Colonic mucosa (tissue), 4 donors: ENCODE measurements at regions not wholly inside any gene's neighbourhood (a gene's known extent, or its start where the extent isn't known, plus 50 kb on each side); places are given as distances from the start of the nearest gene placed in this dataset.

Source experiments
- DNase-seq: peaks from one replicate; pipeline ENCODE4 v3.0.0-alpha.2; 2020
- H3K27ac ChIP-seq: fragments of 200-600 bp; one replicate; pipeline ENCODE4 v1.8.0; 2021
- H3K27me3 ChIP-seq: fragments of 200-600 bp; one replicate; pipeline ENCODE4 v1.8.0; 2021
- H3K36me3 ChIP-seq: fragments of 200-600 bp; one replicate; pipeline ENCODE4 v1.8.0; 2021
- H3K4me1 ChIP-seq: fragments of 200-600 bp; one replicate; pipeline ENCODE4 v1.8.0; 2021; ENCODE audit warnings: mild to moderate bottlenecking
- H3K4me3 ChIP-seq: fragments of 200-600 bp; one replicate; pipeline ENCODE4 v1.8.0; 2021
- H3K9ac ChIP-seq, 2 donors: one replicate each; pipeline ENCODE4 v1.7.0; 2013; ENCODE audit warnings: control low read depth in 2 of 2, low read depth in 2 of 2, low read length in 2 of 2
- H3K9me3 ChIP-seq: fragments of 200-600 bp; one replicate; pipeline ENCODE4 v1.8.0; 2021
- CTCF ChIP-seq: fragments of 200-600 bp; IDR thresholded peaks from one replicate; pipeline ENCODE4 v1.8.0; 2022; ENCODE audit warnings: antibody characterized with exemption, mild to moderate bottlenecking
- intact Hi-C: fragments of 100-400 bp; cut with DNase I; formaldehyde crosslinking; loops from one replicate; pipeline ENCODE4 v1.14.1; 2022
- donor health status: healthy.
- donor health status: DM: no; HTN: no; CAD: no.
- donor health status: DM: no; HTN: no; CAD: no.

- intact Hi-C loops, result no loop called here
- H3K4me3 ChIP-seq, result no peak overlapping the region
Measured at GRCh38 chr7:28356619-28357018, 55.7 kb upstream of the CREB5 start.

DNA sequence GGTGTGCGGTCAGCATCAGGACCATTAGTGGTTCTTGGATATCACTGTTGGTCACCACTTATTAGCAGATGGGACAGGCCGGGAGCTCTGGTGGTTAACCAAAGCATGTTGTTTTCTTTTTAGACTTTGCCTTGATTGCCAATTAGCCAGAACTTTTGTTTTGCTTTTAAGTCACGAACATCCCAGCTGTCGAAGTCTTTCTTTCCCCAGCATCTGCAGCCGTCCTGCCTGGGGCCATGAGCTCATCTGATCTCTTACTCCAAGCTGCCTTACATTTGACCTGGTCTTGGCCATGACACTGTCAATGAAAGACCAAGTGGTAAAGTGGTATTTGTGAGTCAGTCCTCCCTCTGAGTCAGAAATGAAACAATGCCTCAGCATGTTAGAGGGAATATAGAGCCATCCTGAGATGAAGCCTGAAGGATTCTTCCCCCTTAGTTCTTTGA lies 53.9 kb upstream of the CREB5 start:
- no peaks in the 10 kb centered on the region for H3K27me3 ChIP-seq
- intact Hi-C loops, result no loop called here
- H3K27ac ChIP-seq, result no peak overlapping the region
- no peaks in the 10 kb centered on the region for H3K4me1 ChIP-seq
- H3K4me3 ChIP-seq, result no peak overlapping the region
- H3K36me3 ChIP-seq, result no peaks in the 10 kb centered on the region
- TF ChIP-seq CTCF, result no peak
- no peak for DNase-seq
- H3K9ac ChIP-seq, result no peak overlapping the region
- H3K9me3 ChIP-seq, result no peaks in the 10 kb centered on the region

More at GRCh38 chr7:28356619-28357018, 55.7 kb upstream of the CREB5 start:
- DNase-seq, result no peak
- H3K4me1 ChIP-seq, result no peaks in the 10 kb centered on the region
- no peak for TF ChIP-seq CTCF
- H3K9ac ChIP-seq, result no peak overlapping the region
- H3K36me3 ChIP-seq, result no peaks in the 10 kb centered on the region
- H3K27ac ChIP-seq, result no peak overlapping the region
- no peaks in the 10 kb centered on the region for H3K9me3 ChIP-seq
- no peaks in the 10 kb centered on the region for H3K27me3 ChIP-seq

GRCh38 chr7:28360739-28361138 lies 51.6 kb upstream of the CREB5 start:
- Histone ChIP-seq H3K27ac (no peak overlapping the region), H3K9me3 (no peaks in the 10 kb centered on the region), H3K27me3 (no peaks in the 10 kb centered on the region), H3K9ac (no peak overlapping the region), H3K4me3 (no peak overlapping the region), H3K4me1 (no peaks in the 10 kb centered on the region), H3K36me3 (no peaks in the 10 kb centered on the region)
- intact Hi-C loops, result no loop called here
- TF ChIP-seq CTCF, result no peak
- DNase-seq, result no peak

- H3K36me3 ChIP-seq, result no peaks in the 10 kb centered on the region
- intact Hi-C loops, result no loop called here
- no peak overlapping the region for H3K27ac ChIP-seq
- H3K27me3 ChIP-seq, result no peaks in the 10 kb centered on the region
- H3K9ac ChIP-seq, result no peak overlapping the region
- H3K4me3 ChIP-seq, result no peak overlapping the region
- no peaks in the 10 kb centered on the region for H3K9me3 ChIP-seq
- TF ChIP-seq CTCF, result no peak
- no peaks in the 10 kb centered on the region for H3K4me1 ChIP-seq
- DNase-seq, result no peak
Measured at GRCh38 chr7:28361551-28361950, 50.8 kb upstream of the CREB5 start.

DNA sequence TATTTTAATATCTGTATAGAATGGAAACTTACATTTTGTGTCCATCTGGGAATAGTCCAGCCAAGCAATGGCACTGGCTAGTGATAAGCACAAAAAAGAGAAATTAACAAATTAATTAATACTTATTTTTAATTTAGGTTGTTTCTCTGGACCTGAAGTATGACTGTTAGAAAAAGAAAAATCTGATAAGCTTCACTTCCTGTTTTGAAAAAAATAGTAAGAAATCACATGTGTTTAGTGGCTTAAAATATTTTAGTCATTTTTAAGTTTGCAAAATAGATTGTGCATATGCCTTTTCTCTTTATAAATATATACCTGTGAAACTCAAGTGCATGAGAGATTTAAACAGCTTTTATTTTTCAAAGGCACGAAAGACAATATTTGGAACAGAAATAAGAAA lies 50.1 kb upstream of the CREB5 start:
- Histone ChIP-seq H3K9ac (no peak overlapping the region), H3K4me1 (no peaks in the 10 kb centered on the region), H3K27ac (no peak overlapping the region), H3K4me3 (no peak overlapping the region), H3K9me3 (no peaks in the 10 kb centered on the region), H3K27me3 (no peaks in the 10 kb centered on the region), H3K36me3 (no peaks in the 10 kb centered on the region)
- no peak for DNase-seq
- intact Hi-C loops, result no loop called here
- no peak for TF ChIP-seq CTCF
